Posterior cingulate gyrus (tissue), 11 donors: ENCODE measurements at regions not wholly inside any gene's neighbourhood (a gene's known extent, or its start where the extent isn't known, plus 50 kb on each side); places are given as distances from the start of the nearest gene placed in this dataset.

ENCODE experiments used
- DNase-seq, 10 donors: peaks; one replicate each; pipeline versions ENCODE4 v3.0.0 to v3.0.0-alpha.2; 2020 to 2021; ENCODE audit warnings: mixed read lengths in 3 of 10
- intact Hi-C: fragments of 100-400 bp; cut with DNase I; formaldehyde crosslinking; loops from one replicate; pipeline ENCODE4 v1.15.1; 2023

DNA sequence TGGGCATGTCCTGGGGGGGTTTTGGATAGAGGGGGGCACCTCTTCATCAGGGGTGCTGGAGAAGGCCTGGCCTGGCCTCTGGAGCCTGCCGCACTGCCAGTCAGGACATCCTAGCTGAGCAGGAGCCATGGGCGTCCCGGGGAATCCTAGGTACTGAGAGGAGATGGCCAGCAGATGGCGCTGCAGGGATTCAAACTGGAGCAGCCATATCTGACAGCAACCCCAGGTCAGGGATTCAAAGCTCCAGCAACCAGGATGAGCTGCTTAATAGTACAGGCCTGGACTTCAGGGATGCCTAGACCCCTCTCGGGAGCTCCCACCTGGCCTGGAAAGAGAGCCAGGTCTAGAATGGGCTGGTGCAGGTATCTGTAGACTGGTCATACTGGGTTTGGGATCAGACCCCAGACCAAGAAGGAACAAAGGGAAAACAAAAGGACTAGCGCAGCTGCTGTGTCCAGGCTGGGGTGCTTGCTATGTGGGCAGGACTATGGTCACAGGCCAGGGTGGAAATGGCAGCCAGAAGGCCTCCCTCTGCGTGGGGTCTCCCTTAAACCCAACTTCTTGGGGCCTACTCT lies 306.9 kb upstream of the RBFOX1 start:
- intact Hi-C loops: no loop called here
- peak; percentile 58 to 95 (median 77) for DNase-seq

GRCh38 chr16:7021653-7022275 lies 310.9 kb upstream of the RBFOX1 start:
- DNase-seq: no peak
- intact Hi-C loops: no loop called here

GRCh38 chr16:7017006-7017662 lies 315.5 kb upstream of the RBFOX1 start:
- DNase-seq: peak in 3 of 10 donors; percentile 21 to 78 (median 30)
- intact Hi-C loops: no loop called here

- intact Hi-C loops: no loop called here
- DNase-seq: no peak
These were observed 317.9 kb upstream of the RBFOX1 start for GRCh38 chr16:7014756-7015155.

- DNase-seq: no peak
- intact Hi-C loops: no loop called here
These were observed 318.7 kb upstream of the RBFOX1 start for GRCh38 chr16:7013990-7014389.

DNA sequence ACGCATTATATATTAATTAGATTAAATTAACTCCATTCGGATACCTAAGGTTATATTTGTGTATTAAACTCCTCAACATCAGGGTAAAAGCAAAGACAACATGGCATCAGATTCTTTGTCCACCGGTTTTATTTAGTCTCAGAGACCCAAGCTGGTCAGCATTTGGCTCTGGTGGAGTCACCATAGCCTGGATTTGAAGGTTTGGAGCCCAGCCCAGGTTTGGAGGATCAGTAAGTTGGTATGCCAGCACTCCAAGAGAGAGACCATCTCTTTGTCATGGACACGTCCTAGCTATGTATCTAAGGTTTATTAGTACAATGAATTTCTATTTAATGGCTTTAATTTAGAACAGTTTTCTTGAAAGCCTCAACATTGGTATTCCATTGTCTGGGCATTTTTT lies 328.4 kb upstream of the RBFOX1 start:
- intact Hi-C loops: no loop called here
- DNase-seq: no peak

DNA sequence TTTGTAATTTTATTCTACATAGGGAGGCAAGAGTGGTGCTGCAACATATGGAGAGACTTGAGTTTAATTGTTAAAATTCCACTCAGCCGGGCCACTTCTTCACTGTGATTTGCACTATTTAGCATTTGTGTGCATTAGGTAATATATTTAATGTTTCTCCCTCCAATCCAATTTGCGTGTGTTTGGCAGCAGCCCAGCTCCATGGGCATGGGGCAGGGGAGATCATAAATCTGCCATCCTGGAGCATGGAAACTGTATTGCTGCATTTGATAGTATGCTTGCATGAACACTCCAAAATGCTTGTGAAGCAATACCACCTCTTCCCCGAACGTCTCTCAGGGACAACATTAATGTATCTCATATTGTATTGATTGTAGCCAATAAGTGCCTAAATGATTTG lies 339.1 kb upstream of the RBFOX1 start:
- DNase-seq: peak in 1 of 10 donors; percentile 16
- intact Hi-C loops: no loop called here

DNA sequence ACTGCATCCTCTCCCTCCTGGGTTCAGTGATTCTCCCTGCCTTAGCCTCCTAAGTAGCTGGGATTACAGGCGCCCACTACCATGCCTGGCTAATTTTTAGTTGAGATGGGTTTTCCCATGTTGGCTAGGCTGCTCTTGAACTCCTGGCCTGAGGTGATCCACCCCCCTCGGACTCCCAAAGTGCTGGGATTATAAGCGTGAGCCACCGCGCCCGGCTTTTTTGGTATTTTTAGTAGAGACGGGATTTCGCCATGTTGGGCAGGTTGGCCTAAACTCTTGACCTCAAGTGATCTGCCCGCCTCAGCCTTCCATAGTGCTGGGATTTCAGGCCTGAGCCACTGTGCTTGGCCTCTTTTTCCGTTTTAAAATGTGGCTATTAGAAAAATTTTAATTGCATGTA lies 343.8 kb upstream of the RBFOX1 start:
- intact Hi-C loops: no loop called here
- DNase-seq: peak in 1 of 10 donors; percentile 55

- intact Hi-C loops: no loop called here
- DNase-seq: no peak
These were observed 354.7 kb upstream of the RBFOX1 start for GRCh38 chr16:6977916-6978315.

DNA sequence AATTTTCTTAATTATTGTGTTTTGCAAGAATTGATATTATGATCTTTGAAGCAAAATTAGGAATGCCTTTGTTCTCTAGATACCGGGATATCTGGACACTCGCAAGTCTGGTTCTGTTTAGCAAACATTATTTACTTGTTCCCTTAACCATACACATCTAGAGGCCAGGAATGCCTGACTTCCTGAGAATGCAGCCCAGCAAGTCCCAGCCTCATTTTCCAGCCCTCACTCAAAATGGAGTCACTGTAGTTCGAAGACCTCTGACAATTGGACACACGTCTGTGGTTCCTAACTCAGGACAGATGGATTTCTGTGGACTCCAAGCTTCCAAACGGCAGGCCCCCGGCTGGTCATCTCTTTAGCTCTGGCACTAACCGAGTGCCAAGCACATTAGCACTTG lies 355.4 kb upstream of the RBFOX1 start:
- intact Hi-C loops: no loop called here
- no peak for DNase-seq

DNA sequence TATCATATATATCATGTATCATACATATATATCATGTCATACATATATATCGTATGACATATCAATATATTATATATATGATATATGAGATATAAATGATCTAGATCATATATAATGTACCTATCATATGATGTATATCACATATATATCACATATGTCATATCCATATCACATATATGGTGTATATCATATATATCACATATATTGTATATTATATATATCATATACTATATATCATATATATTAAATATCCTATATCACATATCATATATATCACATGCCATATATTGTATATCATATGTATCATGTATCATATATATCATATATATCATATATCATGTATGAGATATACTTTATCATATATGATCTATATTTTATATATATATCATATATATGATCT lies 355.9 kb upstream of the RBFOX1 start:
- no peak for DNase-seq
- intact Hi-C loops: no loop called here

DNA sequence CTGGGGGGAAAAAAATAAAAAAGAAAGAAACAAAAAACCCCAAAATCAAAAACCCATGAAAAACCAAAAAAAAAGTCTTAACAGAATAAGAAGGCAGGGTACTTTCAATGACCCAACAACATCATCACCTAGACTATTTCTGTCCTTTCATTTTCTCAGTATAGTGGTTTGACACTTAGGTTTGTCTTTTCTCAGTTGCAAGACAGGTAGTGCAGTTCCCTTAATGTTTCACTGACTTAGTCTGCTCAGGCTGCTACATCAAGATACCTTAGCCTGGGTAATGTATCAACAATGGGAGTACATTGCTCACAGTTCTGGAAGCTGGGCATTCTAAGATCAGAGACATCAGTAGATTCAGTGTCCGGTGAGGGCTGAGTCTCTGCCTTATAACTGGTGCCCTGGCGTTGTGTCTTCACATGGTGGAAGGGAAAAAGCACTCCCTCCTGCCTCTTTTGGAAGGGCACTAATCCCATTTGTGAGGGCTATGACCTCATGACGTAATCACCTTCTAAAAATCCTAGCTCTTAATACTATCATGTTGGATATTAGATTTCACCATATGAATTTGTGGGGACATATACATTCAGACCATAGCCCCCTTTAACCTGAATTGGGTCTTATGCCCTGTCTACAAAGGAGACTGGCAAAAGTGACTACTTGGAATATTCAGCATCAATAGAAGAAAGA lies 362.3 kb upstream of the RBFOX1 start:
- no peak for DNase-seq
- intact Hi-C loops: no loop called here

DNA sequence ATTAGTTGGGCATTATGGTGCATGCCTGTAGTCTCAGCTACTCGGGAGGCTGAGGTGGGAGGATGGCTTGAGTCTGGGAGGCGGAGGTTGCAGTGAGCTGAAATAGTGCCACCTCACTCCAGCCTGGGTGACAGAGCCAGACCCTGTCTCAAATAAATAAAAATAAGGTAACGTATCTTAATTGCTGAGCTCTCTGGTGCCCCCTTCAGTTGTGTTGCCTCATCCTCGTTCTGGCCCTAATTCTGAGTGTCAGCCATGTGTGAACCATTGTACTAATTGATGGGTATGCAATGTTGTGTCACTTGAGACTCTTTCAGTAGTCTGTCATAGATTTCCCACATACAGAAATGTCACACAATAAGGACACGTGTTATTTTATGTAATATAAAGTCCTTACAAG lies 363.1 kb upstream of the RBFOX1 start:
- no peak for DNase-seq
- intact Hi-C loops: no loop called here

DNA sequence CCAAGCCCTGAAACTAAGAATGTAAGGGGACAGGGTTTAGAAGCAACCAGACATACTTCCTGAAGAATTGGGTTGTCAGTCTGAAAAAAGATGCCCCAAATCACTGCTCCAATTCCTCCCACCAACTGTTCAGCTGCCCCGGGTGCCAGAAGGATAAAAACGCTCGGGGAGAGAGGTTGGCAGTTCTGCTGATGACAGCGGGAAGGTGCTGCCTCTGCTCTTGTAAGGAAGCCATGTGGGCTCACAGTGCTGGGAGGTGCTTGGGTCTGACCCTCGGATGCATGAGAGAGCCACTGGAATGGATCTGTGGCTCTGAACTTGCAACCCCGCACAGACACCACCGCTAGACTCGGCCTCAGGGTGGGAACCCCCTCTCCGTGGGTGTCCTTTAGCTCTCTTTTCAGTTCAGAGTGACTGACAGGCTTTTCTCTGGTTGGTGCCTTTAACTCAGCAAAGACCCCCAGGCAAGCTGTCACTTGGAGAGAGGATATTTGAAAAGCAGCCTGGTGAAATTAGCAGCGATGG lies 364.8 kb upstream of the RBFOX1 start:
- intact Hi-C loops: no loop called here
- peak in 2 of 10 donors; percentile 12 to 17 for DNase-seq

DNA sequence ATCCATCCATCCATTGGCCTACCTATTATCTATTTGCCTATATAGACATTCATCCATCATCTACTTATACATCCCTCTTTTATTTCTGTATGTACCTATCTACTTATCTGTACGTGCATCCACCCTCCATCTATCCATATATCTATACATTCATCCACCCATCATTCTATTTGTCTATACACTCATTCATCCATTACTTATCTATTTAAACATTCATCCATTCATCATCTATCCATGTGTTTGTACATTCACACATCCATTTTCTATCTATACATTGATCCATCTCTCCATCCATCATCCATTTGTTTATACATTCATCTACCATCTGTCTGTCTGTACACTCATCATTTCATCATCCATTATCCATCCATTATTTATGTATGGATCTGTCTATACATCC lies 365.7 kb upstream of the RBFOX1 start:
- DNase-seq: no peak
- intact Hi-C loops: no loop called here

- intact Hi-C loops: no loop called here
These were observed 368.0 kb upstream of the RBFOX1 start for GRCh38 chr16:6964679-6965078.

DNA sequence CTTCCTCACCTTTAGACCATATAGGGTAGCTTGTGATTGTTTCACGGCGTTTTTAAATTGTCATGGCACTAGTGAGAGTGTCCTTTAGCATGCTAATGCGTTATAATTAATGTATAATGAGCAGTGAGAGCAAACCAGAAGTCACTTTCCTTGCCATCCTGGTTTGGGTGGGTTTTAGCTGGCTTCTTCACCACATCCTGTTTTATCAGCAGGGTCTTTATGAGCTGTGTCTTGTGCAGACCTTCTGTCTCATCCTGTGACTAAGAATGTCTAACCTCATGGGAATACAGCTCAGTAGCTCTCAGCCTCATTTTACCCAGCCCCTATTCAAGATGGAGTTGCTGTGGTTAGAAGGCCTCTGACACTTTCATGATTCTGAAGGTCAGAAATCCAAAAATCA lies 370.9 kb upstream of the RBFOX1 start:
- intact Hi-C loops: no loop called here
- no peak for DNase-seq

More at GRCh38 chr16:6964679-6965078, 368.0 kb upstream of the RBFOX1 start:
- DNase-seq: no peak

DNA sequence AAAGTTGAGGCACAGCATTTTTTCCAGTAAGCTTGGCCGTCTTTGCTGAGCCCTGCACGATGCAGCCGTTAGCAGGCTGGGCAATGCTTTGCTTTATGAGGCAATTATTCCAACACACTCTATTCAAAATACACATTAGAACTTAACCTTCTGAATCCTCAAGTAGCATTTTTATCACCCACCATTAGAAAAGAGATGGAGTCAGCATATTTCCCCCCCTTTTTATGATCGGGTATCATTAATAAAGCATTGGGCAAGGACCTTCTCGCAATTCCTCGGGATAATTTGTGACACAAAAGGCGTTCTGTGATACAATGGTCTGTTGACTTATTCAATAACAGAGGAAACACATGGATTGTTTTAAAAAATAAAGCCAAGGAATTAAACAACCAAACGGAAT lies 374.5 kb upstream of the RBFOX1 start:
- intact Hi-C loops: no loop called here
- no peak for DNase-seq

DNA sequence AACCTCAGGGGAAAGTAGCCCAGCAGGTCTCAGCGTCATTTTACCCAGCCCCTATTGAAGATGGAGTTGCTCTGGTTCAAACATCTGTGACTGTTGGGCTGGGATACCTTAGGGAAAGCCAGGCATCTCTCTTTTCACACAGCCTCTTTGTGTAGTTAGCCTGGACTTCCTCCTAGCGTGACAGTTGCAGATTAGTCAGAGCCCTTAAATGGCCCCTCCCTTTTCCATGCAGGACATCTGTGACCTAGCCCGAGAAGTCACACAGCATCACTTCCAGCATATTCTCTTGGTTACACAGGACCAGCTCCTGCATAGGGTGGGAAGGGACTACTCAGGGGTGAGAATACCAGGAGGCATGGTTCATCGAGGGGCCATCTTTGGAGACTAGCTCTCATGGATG lies 375.0 kb upstream of the RBFOX1 start:
- intact Hi-C loops: no loop called here
- DNase-seq: no peak

- intact Hi-C loops: no loop called here
These were observed 376.1 kb upstream of the RBFOX1 start for GRCh38 chr16:6956511-6956910.

GRCh38 chr16:6955303-6955702 lies 377.3 kb upstream of the RBFOX1 start:
- DNase-seq: no peak
- intact Hi-C loops: no loop called here

More at GRCh38 chr16:6956511-6956910, 376.1 kb upstream of the RBFOX1 start:
- DNase-seq: no peak
